ENCODE measurements at regions not wholly inside any gene's neighbourhood (a gene's known extent, or its start where the extent isn't known, plus 50 kb on each side); places are given as distances from the start of the nearest gene placed in this dataset.

DNA sequence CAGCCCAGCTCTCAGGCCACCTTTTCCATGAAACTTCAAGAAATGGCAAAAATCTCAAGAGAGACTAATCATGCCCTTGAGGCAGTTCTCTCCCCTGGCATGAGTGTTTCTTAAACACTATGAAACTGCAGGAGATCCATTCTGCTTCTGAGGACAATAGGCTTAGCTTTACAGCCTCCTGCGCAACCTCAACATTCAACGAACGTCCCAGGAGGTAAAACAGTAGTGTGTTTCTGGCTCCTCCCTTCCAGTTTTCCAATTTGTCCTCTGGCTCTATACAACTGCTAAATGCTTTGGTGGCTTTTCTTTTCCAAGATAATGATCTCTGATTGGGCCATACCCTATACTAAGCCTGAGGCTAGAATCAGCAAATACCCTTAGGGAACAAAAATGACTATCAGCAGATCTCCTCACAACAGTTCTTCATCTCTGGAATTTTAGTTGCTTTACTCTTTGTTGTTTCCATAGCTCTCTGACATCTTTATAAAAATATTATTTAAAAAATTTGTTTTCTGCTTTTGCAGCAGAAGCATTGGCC, 87.0 kb upstream of the FAT1 start:
- H2BK20ac ChIP-seq (ENCODE audit: low read depth, low read length, poor library complexity, severe bottlenecking), result no peak overlapping the region
- no peak overlapping the region for H2BK5ac ChIP-seq (ENCODE audit: insufficient read length, low read length)
- H3K27me3 Mint-ChIP-seq (ENCODE audit: low read depth), result no peaks in the 10 kb centered on the region
- H2BK120ac ChIP-seq (ENCODE audit: low read depth, low read length, poor library complexity, severe bottlenecking), result no peak overlapping the region
- peak overlapping the region in 2 of 3 experiments; percentile 2 to 94; a peak in 3 of 7 replicates for H3K27ac Mint-ChIP-seq
- no peak overlapping the region for H3K14ac ChIP-seq (ENCODE audit: insufficient read depth, low read length)
- no peak overlapping the region for H3K23ac ChIP-seq (ENCODE audit: insufficient read length, low read depth, low read length)
- no peak for DNase-seq
- no peak overlapping the region for H2AFZ ChIP-seq (ENCODE audit: low read length)
- no peak overlapping the region for H2BK15ac ChIP-seq (ENCODE audit: low read depth, low read length)
- WGBS (ENCODE audit: extremely low coverage, insufficient read length, low lambda C conversion rate), result no CpG with 5 or more reads among the region's 3 CpGs
- no peaks in the 10 kb centered on the region for H3K79me2 ChIP-seq (ENCODE audit: insufficient read depth, low read length)
- peaks cover 0 to 16% (median 8%) of the 10 kb centered on the region in 3 experiments; a peak in 3 of 7 replicates for H3K36me3 Mint-ChIP-seq (ENCODE audit: insufficient read depth in 1 of 3, low read depth in 3 of 3)
- TF ChIP-seq, protein P1, sequence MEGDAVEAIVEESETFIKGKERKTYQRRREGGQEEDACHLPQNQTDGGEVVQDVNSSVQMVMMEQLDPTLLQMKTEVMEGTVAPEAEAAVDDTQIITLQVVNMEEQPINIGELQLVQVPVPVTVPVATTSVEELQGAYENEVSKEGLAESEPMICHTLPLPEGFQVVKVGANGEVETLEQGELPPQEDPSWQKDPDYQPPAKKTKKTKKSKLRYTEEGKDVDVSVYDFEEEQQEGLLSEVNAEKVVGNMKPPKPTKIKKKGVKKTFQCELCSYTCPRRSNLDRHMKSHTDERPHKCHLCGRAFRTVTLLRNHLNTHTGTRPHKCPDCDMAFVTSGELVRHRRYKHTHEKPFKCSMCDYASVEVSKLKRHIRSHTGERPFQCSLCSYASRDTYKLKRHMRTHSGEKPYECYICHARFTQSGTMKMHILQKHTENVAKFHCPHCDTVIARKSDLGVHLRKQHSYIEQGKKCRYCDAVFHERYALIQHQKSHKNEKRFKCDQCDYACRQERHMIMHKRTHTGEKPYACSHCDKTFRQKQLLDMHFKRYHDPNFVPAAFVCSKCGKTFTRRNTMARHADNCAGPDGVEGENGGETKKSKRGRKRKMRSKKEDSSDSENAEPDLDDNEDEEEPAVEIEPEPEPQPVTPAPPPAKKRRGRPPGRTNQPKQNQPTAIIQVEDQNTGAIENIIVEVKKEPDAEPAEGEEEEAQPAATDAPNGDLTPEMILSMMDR (conservative IDR thresholded peaks at IDR 0.05), result no peak
- no peak overlapping the region for H4K8ac ChIP-seq (replicated peaks; ENCODE audit: insufficient read length, low read depth, low read length)
- H3K4me2 ChIP-seq (ENCODE audit: insufficient read depth, insufficient read length, low read length), result no peak overlapping the region
- peaks cover 23% of the 10 kb centered on the region in 2 experiments for H3K4me1 Mint-ChIP-seq
- H3K27me3 ChIP-seq (ENCODE audit: insufficient read depth, low read length), result no peaks in the 10 kb centered on the region
- no peak overlapping the region for H4K91ac ChIP-seq (ENCODE audit: insufficient read length, low read depth, low read length)
- H2AK5ac ChIP-seq (ENCODE audit: insufficient read length, low read length), result no peak overlapping the region
- no peak overlapping the region for H3T11ph ChIP-seq (ENCODE audit: low read length)
- no peak overlapping the region for H2BK12ac ChIP-seq (ENCODE audit: insufficient read length, low read depth, low read length)
- no peak overlapping the region for H3K18ac ChIP-seq (ENCODE audit: insufficient read length, low read depth, low read length)
- no peak overlapping the region for H3K4ac ChIP-seq (ENCODE audit: low read depth, low read length)
- H3K79me1 ChIP-seq (ENCODE audit: insufficient read depth, low read depth, low read length, poor library complexity, severe bottlenecking), result no peaks in the 10 kb centered on the region
- no peaks in the 10 kb centered on the region for H3K9me3 ChIP-seq (ENCODE audit: control insufficient read depth, low read depth, low read length)
- H4K5ac ChIP-seq (ENCODE audit: insufficient read length, low read depth, low read length), result no peak overlapping the region
- no peaks in the 10 kb centered on the region for H4K20me1 ChIP-seq (ENCODE audit: control insufficient read depth, insufficient read depth, insufficient read length)
- no peaks in the 10 kb centered on the region for H3K4me1 ChIP-seq (ENCODE audit: insufficient read depth, low read length)
- no peaks in the 10 kb centered on the region for H3K23me2 ChIP-seq (ENCODE audit: insufficient read length, low read depth, low read length, poor library complexity, severe bottlenecking)
- H3K9me3 Mint-ChIP-seq, result peaks cover 11 to 12% of the 10 kb centered on the region in 2 experiments; a peak in 4 of 5 replicates
- no peak overlapping the region for H3K56ac ChIP-seq (ENCODE audit: insufficient read length, low read depth, low read length)
- H3K9ac ChIP-seq (ENCODE audit: extremely low read depth, insufficient read length, low read length), result no peak overlapping the region
- H3K4me3 Mint-ChIP-seq, result no peak overlapping the region
- no peak overlapping the region for H3K27ac ChIP-seq (ENCODE audit: insufficient read length, low read depth, low read length)
